ENCODE measurements at regions not wholly inside any gene's neighbourhood (a gene's known extent, or its start where the extent isn't known, plus 50 kb on each side); places are given as distances from the start of the nearest gene placed in this dataset.

GRCh38 chr15:47304656-47305055 is 412.6 kb upstream of the SEMA6D start:
- intact Hi-C loops (cut with micrococcal nuclease), result no loop called here
- H3K4me3 ChIP-seq (ENCODE audit: control extremely low read depth in 1 of 5, extremely low read depth in 1 of 5, insufficient read depth in 1 of 5, low read depth in 2 of 5, low read length in 4 of 5), result no peak overlapping the region
- ChIA-PET CTCF (no interaction called here), POLR2A (no interaction called here)
- H3K27ac Mint-ChIP-seq, result no peak overlapping the region
- H3K27me3 ChIP-seq (replicated peaks in 1 of 4; ENCODE audit: control extremely low read depth in 1 of 4, control insufficient read depth in 3 of 4, insufficient read depth in 4 of 4, low read length in 3 of 4), result no peaks in the 10 kb centered on the region
- peaks cover 3% of the 10 kb centered on the region for H3K9me3 Mint-ChIP-seq (ENCODE audit: insufficient read depth)
- H3K79me2 ChIP-seq (ENCODE audit: control insufficient read depth, insufficient read depth, low read length), result no peaks in the 10 kb centered on the region
- no peaks in the 10 kb centered on the region for H3K4me1 Mint-ChIP-seq
- H3K27ac ChIP-seq (ENCODE audit: low read length in 2 of 2), result no peak overlapping the region
- H4K20me1 ChIP-seq (ENCODE audit: control insufficient read depth, insufficient read depth, low read length, poor library complexity, severe bottlenecking), result no peaks in the 10 kb centered on the region
- ATAC-seq (ENCODE audit: low read depth), result no peak
- H3K4me1 ChIP-seq (ENCODE audit: control insufficient read depth in 2 of 2, insufficient read depth in 2 of 2, low read length in 2 of 2), result no peaks in the 10 kb centered on the region
- no peak overlapping the region for H3K9ac ChIP-seq (ENCODE audit: low read length)
- no peak overlapping the region for H3K4me3 Mint-ChIP-seq
- H3K27me3 Mint-ChIP-seq, result no peaks in the 10 kb centered on the region
- TF ChIP-seq EZH2 (IDR thresholded peaks at IDR 0.05; ENCODE audit: borderline replicate concordance, insufficient read depth, low read depth, low read length, poor library complexity, severe bottlenecking) (no peak), CTCF (IDR thresholded peaks at IDR 0.05) (no peak)
- H3K36me3 ChIP-seq (replicated peaks in 1 of 2; ENCODE audit: control extremely low read depth in 1 of 2, control insufficient read depth in 1 of 2, extremely low read depth in 1 of 2, insufficient read depth in 2 of 2, low read length in 1 of 2), result no peaks in the 10 kb centered on the region
- no peaks in the 10 kb centered on the region for H3K9me3 ChIP-seq (ENCODE audit: control extremely low read depth in 1 of 3, control insufficient read depth in 2 of 3, insufficient read depth in 1 of 3, low read length in 2 of 3)
- DNase-seq, result no peak
- no peak overlapping the region for H2AFZ ChIP-seq (ENCODE audit: insufficient read depth, low read depth, low read length, poor library complexity, severe bottlenecking)
- H3K4me2 ChIP-seq (replicated peaks; ENCODE audit: low read depth, low read length, poor library complexity, severe bottlenecking), result no peak overlapping the region

- Histone ChIP-seq H3K9ac (ENCODE audit: low read length) (no peak overlapping the region), H3K4me3 (ENCODE audit: control extremely low read depth in 1 of 5, extremely low read depth in 1 of 5, insufficient read depth in 1 of 5, low read depth in 2 of 5, low read length in 4 of 5) (no peak overlapping the region), H3K9me3 (ENCODE audit: control extremely low read depth in 1 of 3, control insufficient read depth in 2 of 3, insufficient read depth in 1 of 3, low read length in 2 of 3) (no peaks in the 10 kb centered on the region), H3K4me1 (ENCODE audit: control insufficient read depth in 2 of 2, insufficient read depth in 2 of 2, low read length in 2 of 2) (no peaks in the 10 kb centered on the region), H2AFZ (ENCODE audit: insufficient read depth, low read depth, low read length, poor library complexity, severe bottlenecking) (no peak overlapping the region), H4K20me1 (ENCODE audit: control insufficient read depth, insufficient read depth, low read length, poor library complexity, severe bottlenecking) (no peaks in the 10 kb centered on the region), H3K79me2 (ENCODE audit: control insufficient read depth, insufficient read depth, low read length) (no peaks in the 10 kb centered on the region), H3K27ac (ENCODE audit: low read length in 2 of 2) (no peak overlapping the region), H3K4me2 (replicated peaks; ENCODE audit: low read depth, low read length, poor library complexity, severe bottlenecking) (no peak overlapping the region), H3K27me3 (replicated peaks in 1 of 4; ENCODE audit: control extremely low read depth in 1 of 4, control insufficient read depth in 3 of 4, insufficient read depth in 4 of 4, low read length in 3 of 4) (no peaks in the 10 kb centered on the region), H3K36me3 (replicated peaks in 1 of 2; ENCODE audit: control extremely low read depth in 1 of 2, control insufficient read depth in 1 of 2, extremely low read depth in 1 of 2, insufficient read depth in 2 of 2, low read length in 1 of 2) (no peaks in the 10 kb centered on the region)
- no CpG with 5 or more reads among the region's 3 CpGs for WGBS (ENCODE audit: insufficient coverage)
- DNase-seq (no peak), ATAC-seq (ENCODE audit: low read depth) (no peak)
- H3K9me3 Mint-ChIP-seq (ENCODE audit: insufficient read depth), result peaks cover 6% of the 10 kb centered on the region
- no peak overlapping the region for H3K27ac Mint-ChIP-seq
- no peaks in the 10 kb centered on the region for H3K4me1 Mint-ChIP-seq
- ChIA-PET CTCF (no interaction called here), POLR2A (no interaction called here)
- intact Hi-C loops (cut with micrococcal nuclease), result no loop called here
- TF ChIP-seq EZH2 (IDR thresholded peaks at IDR 0.05; ENCODE audit: borderline replicate concordance, insufficient read depth, low read depth, low read length, poor library complexity, severe bottlenecking) (no peak), CTCF (IDR thresholded peaks at IDR 0.05) (no peak)
- H3K27me3 Mint-ChIP-seq, result no peaks in the 10 kb centered on the region
- no peak overlapping the region for H3K4me3 Mint-ChIP-seq
Observed at GRCh38 chr15:47312161-47312560, 405.1 kb upstream of the SEMA6D start.

Measured in B cell (primary cell).